ENCODE measurements at regions not wholly inside any gene's neighbourhood (a gene's known extent, or its start where the extent isn't known, plus 50 kb on each side); places are given as distances from the start of the nearest gene placed in this dataset.

DNA sequence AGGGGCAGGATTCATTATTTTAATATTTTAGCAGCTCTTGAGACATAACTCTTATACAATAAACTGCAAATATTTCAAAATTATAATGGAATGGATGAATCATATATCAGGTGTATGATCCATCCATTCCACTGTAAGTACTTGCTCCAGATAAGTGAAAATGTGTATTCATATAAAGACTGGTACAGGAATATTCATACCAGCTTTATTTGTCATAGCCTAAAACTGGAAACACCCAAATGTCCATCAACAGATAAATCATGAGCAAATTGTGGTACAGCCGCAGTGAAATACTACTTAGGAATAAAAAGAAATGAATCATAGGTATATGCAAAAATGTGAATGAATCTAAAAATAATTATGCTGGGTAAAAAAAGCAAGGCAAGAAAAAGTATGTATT, 263.6 kb upstream of the SYT10 start:
- no peak overlapping the region for H3K27ac ChIP-seq
- no peaks in the 10 kb centered on the region for H3K4me1 ChIP-seq
- TF ChIP-seq POLR2A (IDR thresholded peaks at IDR 0.05): no peak
- no peak for TF ChIP-seq POLR2AphosphoS5 (IDR thresholded peaks at IDR 0.05)
- no peaks in the 10 kb centered on the region for H3K36me3 ChIP-seq
- no peaks in the 10 kb centered on the region for H3K9me3 ChIP-seq
- intact Hi-C loops (cut with DNase I; ENCODE audit: low total_unique reads): no loop called here
- WGBS, 5 donors: 80 to 98% (median 90%) methylated on average over 1 of the region's 1 CpG
- no peak overlapping the region for H3K4me3 ChIP-seq
- no peak for DNase-seq
- H3K27me3 ChIP-seq: no peaks in the 10 kb centered on the region

DNA sequence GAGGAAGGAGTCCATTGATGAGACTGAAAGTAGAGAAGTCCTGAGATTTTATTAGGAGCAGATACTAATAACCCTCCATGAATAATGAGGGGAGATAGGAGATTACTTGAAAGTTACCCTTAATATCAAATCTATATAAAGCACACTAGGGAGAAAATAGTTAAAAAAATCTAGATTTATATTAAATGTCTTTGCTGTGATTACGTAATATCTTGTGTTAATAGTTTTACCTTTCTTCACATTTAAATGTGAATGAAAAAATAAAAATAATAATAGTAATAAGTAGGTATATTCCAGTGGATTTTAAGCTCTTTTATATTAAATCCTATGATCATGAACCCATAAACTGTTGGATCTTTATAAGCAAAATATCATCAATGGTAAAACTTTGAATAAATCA, 267.3 kb upstream of the SYT10 start:
- 76 to 90% (median 86%) methylated on average over 1 of the region's 1 CpG for WGBS, 5 donors
- no peaks in the 10 kb centered on the region for H3K4me1 ChIP-seq
- H3K36me3 ChIP-seq: no peaks in the 10 kb centered on the region
- no peaks in the 10 kb centered on the region for H3K9me3 ChIP-seq
- intact Hi-C loops (cut with DNase I; ENCODE audit: low total_unique reads): no loop called here
- H3K4me3 ChIP-seq: no peak overlapping the region
- TF ChIP-seq POLR2AphosphoS5 (IDR thresholded peaks at IDR 0.05) (no peak), EP300 (IDR thresholded peaks at IDR 0.05) (no peak), POLR2A (IDR thresholded peaks at IDR 0.05) (no peak)
- TF ChIP-seq, protein P1, sequence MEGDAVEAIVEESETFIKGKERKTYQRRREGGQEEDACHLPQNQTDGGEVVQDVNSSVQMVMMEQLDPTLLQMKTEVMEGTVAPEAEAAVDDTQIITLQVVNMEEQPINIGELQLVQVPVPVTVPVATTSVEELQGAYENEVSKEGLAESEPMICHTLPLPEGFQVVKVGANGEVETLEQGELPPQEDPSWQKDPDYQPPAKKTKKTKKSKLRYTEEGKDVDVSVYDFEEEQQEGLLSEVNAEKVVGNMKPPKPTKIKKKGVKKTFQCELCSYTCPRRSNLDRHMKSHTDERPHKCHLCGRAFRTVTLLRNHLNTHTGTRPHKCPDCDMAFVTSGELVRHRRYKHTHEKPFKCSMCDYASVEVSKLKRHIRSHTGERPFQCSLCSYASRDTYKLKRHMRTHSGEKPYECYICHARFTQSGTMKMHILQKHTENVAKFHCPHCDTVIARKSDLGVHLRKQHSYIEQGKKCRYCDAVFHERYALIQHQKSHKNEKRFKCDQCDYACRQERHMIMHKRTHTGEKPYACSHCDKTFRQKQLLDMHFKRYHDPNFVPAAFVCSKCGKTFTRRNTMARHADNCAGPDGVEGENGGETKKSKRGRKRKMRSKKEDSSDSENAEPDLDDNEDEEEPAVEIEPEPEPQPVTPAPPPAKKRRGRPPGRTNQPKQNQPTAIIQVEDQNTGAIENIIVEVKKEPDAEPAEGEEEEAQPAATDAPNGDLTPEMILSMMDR (IDR thresholded peaks at IDR 0.05): no peak
- H3K27me3 ChIP-seq: no peaks in the 10 kb centered on the region
- H3K27ac ChIP-seq: no peak overlapping the region
- DNase-seq: no peak

DNA sequence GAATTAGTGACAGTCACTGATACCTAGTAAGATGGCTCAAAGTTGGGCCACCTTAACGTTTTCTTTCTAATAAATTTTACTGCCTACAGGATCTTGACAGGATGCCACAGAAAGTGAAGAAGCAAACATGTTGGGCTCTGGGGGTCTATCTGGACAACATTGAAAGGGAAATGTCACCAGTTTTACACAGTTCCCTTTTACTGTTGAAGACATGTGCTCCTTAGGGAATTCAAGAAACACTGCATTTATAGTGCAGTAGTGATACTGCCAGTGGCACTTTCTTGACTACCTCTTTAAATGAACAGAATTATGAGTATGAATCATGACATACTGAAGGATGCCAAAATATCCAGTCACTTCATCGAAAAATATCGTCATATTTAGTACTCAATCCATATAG, 269.3 kb upstream of the SYT10 start:
- 70 to 79% (median 78%) methylated on average over 3 of the region's 3 CpGs for WGBS, 5 donors
- Histone ChIP-seq H3K27ac (no peak overlapping the region), H3K36me3 (no peaks in the 10 kb centered on the region), H3K9me3 (no peaks in the 10 kb centered on the region), H3K4me1 (no peaks in the 10 kb centered on the region), H3K4me3 (no peak overlapping the region), H3K27me3 (no peaks in the 10 kb centered on the region)
- intact Hi-C loops (cut with DNase I; ENCODE audit: low total_unique reads): no loop called here
- no peak for TF ChIP-seq POLR2A (IDR thresholded peaks at IDR 0.05)
- TF ChIP-seq, protein P1 (IDR thresholded peaks at IDR 0.05): no peak
- no peak for TF ChIP-seq POLR2AphosphoS5 (IDR thresholded peaks at IDR 0.05)
- no peak for TF ChIP-seq EP300 (IDR thresholded peaks at IDR 0.05)
- no peak for DNase-seq

DNA sequence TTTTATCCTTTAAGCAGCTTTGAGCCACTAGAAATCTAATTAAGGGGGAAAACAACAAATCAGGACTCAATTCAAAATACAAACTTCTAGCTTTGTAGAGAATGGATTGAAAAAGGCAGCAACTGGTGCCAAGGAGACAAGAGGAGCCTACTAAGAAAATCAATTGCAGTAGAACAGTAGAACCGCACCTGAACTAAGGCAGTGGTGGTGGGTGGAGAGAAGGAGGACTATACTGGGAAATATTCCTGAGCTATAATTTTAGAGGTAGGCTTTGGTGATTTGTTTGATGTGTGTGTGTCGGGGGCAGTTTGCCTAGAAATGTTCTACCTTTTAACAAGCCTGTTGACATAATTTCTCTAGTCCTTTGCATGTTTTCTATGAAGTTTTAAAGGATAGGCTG, 270.9 kb upstream of the SYT10 start:
- H3K9me3 ChIP-seq: no peaks in the 10 kb centered on the region
- WGBS, 5 donors: 61 to 80% (median 73%) methylated on average over 2 of the region's 2 CpGs
- H3K27ac ChIP-seq: no peak overlapping the region
- H3K4me3 ChIP-seq: no peak overlapping the region
- no peaks in the 10 kb centered on the region for H3K4me1 ChIP-seq
- H3K36me3 ChIP-seq: no peaks in the 10 kb centered on the region
- H3K27me3 ChIP-seq: no peaks in the 10 kb centered on the region
- intact Hi-C loops (cut with DNase I; ENCODE audit: low total_unique reads): no loop called here
- no peak for TF ChIP-seq POLR2AphosphoS5 (IDR thresholded peaks at IDR 0.05)
- TF ChIP-seq POLR2A (IDR thresholded peaks at IDR 0.05): no peak
- no peak for TF ChIP-seq EP300 (IDR thresholded peaks at IDR 0.05)
- TF ChIP-seq, protein P1 (IDR thresholded peaks at IDR 0.05): no peak
- DNase-seq: no peak

DNA sequence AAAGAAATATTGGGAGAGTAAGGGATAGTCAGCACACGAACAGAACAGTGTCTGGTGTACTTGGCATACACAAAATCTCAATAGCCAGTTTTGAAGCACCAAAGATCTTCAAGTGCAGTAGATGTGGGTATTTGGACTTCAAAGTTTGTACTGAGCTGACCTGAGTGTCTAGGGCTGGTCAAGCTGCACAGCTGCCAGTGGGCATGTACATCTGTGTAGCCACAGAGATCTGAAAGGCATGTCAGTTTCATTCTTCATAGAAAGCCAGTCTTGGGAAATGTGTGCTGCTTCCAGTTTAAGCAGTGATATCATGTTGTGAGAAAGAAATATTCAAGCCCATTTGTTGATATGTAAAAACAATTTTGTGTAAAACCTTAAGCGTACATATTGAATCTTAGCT, 279.0 kb upstream of the SYT10 start:
- H3K36me3 ChIP-seq: no peaks in the 10 kb centered on the region
- no peak overlapping the region for H3K4me3 ChIP-seq
- H3K9me3 ChIP-seq: peaks cover 0 to under 1% (median 0%) of the 10 kb centered on the region in 4 donors
- WGBS, 5 donors: 67 to 85% (median 80%) methylated on average over 2 of the region's 2 CpGs
- TF ChIP-seq, protein P1 (IDR thresholded peaks at IDR 0.05): no peak
- TF ChIP-seq EP300 (IDR thresholded peaks at IDR 0.05) (no peak), POLR2A (IDR thresholded peaks at IDR 0.05) (no peak), POLR2AphosphoS5 (IDR thresholded peaks at IDR 0.05) (no peak)
- no peak for DNase-seq
- no peaks in the 10 kb centered on the region for H3K27me3 ChIP-seq
- H3K27ac ChIP-seq: no peak overlapping the region
- intact Hi-C loops (cut with DNase I; ENCODE audit: low total_unique reads): no loop called here
- H3K4me1 ChIP-seq: no peaks in the 10 kb centered on the region

Measured in stomach (tissue), 8 donors.